Activated naive CD8-positive, alpha-beta T cell treated with anti-CD3 and anti-CD28 coated beads, Interleukin-2, amount 50 U/mL, for 16 hours (primary cell): ENCODE measurements at regions not wholly inside any gene's neighbourhood (a gene's known extent, or its start where the extent isn't known, plus 50 kb on each side); places are given as distances from the start of the nearest gene placed in this dataset.

Experiments used
- DNase-seq: peaks from one replicate; pipeline ENCODE4 v3.0.0-alpha.2; 2020; ENCODE audit warnings: low read depth, low spot score

GRCh38 chr9:28005779-28006178, 432.5 kb upstream of the C9orf72 start:
- DNase-seq = no peak

- no peak for DNase-seq
Measured at GRCh38 chr9:28007097-28007817, 434.0 kb upstream of the C9orf72 start.

- DNase-seq = no peak
Measured at GRCh38 chr9:28014212-28014611, 440.9 kb upstream of the C9orf72 start.

- DNase-seq = no peak
Measured at GRCh38 chr9:28024676-28025075, 451.4 kb upstream of the C9orf72 start.

- no peak for DNase-seq
Measured at GRCh38 chr9:28025186-28025585, 451.9 kb upstream of the C9orf72 start.

GRCh38 chr9:28031521-28032267, 458.4 kb upstream of the C9orf72 start:
- no peak for DNase-seq

- no peak for DNase-seq
Measured at GRCh38 chr9:28032268-28032590, 458.9 kb upstream of the C9orf72 start.

GRCh38 chr9:28034242-28034641, 461.0 kb upstream of the C9orf72 start:
- no peak for DNase-seq

- DNase-seq = no peak
Measured at GRCh38 chr9:28037968-28038367, 464.7 kb upstream of the C9orf72 start.

GRCh38 chr9:28045051-28045450, 471.8 kb upstream of the C9orf72 start:
- no peak for DNase-seq

- DNase-seq = no peak
Measured at GRCh38 chr9:28050046-28050445, 476.8 kb upstream of the C9orf72 start.

GRCh38 chr9:28050941-28051340, 477.7 kb upstream of the C9orf72 start:
- no peak for DNase-seq

GRCh38 chr9:28051559-28052503, 478.6 kb upstream of the C9orf72 start:
- no peak for DNase-seq

GRCh38 chr9:28053096-28053777, 480.0 kb upstream of the C9orf72 start:
- no peak for DNase-seq

- no peak for DNase-seq
Measured at GRCh38 chr9:28056006-28056405, 482.7 kb upstream of the C9orf72 start.

GRCh38 chr9:28056466-28056865, 483.2 kb upstream of the C9orf72 start:
- no peak for DNase-seq

GRCh38 chr9:28059192-28059591, 485.9 kb upstream of the C9orf72 start:
- DNase-seq = no peak

- DNase-seq = no peak
Measured at GRCh38 chr9:28064241-28064815, 491.0 kb upstream of the C9orf72 start.

GRCh38 chr9:28073270-28073669, 500.0 kb upstream of the C9orf72 start:
- no peak for DNase-seq

- DNase-seq = no peak
Measured at GRCh38 chr9:28079677-28080076, 506.4 kb upstream of the C9orf72 start.

GRCh38 chr9:28082671-28083070, 509.4 kb upstream of the C9orf72 start:
- DNase-seq = no peak
